Esophagus muscularis mucosa (tissue), 4 donors: ENCODE measurements at regions not wholly inside any gene's neighbourhood (a gene's known extent, or its start where the extent isn't known, plus 50 kb on each side); places are given as distances from the start of the nearest gene placed in this dataset.

Experiments used
- DNase-seq: peaks from one replicate; pipeline ENCODE4 v3.0.0-alpha.2; 2017; ENCODE audit errors: extremely low spot score
- H3K27ac ChIP-seq, 4 donors: fragments of 200-600 bp; sonication (generic); replicated peaks in 1 of 4; 1 replicate in 3 of 4; 2 replicates in 1 of 4; pipeline ENCODE4 v1.5.1; 2016 to 2019; ENCODE audit warnings: mild to moderate bottlenecking in 1 of 4
- H3K27me3 ChIP-seq, 4 donors: fragments of 200-600 bp; sonication (generic); one replicate each; pipeline versions ENCODE4 v1.5.1 to v1.6.0; 2016 to 2019
- H3K36me3 ChIP-seq, 4 donors: fragments of 200-600 bp; sonication (generic); one replicate each; pipeline ENCODE4 v1.5.1; 2016 to 2019
- H3K4me1 ChIP-seq, 4 donors: fragments of 200-600 bp; sonication (generic); one replicate each; pipeline ENCODE4 v1.5.1; 2016 to 2019
- H3K4me3 ChIP-seq, 4 donors: fragments of 200-600 bp; sonication (generic); 1 replicate in 2 of 4; 2 replicates in 2 of 4; pipeline ENCODE4 v1.5.1; 2016 to 2019; ENCODE audit warnings: mild to moderate bottlenecking in 4 of 4, moderate library complexity in 1 of 4
- H3K9me3 ChIP-seq, 4 donors: fragments of 200-600 bp; sonication (generic); 1 replicate in 3 of 4; 2 replicates in 1 of 4; pipeline ENCODE4 v1.5.1; 2016 to 2019
- CTCF ChIP-seq, 3 experiments: fragments of 200-600 bp in 2 of 3; fragments of 450-650 bp in 1 of 3; sonication (generic) in 2 of 3; IDR thresholded peaks; one replicate each; pipeline ENCODE4 v1.5.1; 2017 to 2019; ENCODE audit warnings: antibody characterized with exemption in 3 of 3, mild to moderate bottlenecking in 2 of 3, moderate library complexity in 1 of 3
- EP300 ChIP-seq: sonication (generic); formaldehyde crosslinking; IDR thresholded peaks from one replicate; pipeline ENCODE4 v1.6.1; 2017; ENCODE audit warnings: antibody characterized with exemption
- POLR2A ChIP-seq: fragments of 450-650 bp; IDR thresholded peaks from one replicate; pipeline ENCODE4 v1.6.1; 2017; ENCODE audit warnings: antibody characterized with exemption, moderate library complexity, mild to moderate bottlenecking, low read depth
- POLR2AphosphoS5 ChIP-seq, 2 donors: sonication (generic); formaldehyde crosslinking; IDR thresholded peaks; one replicate each; pipeline ENCODE4 v1.6.1; 2017; ENCODE audit warnings: antibody characterized with exemption in 2 of 2
- WGBS: methylation state at CpG from one replicate; pipeline ENCODE4 v1.1.5; 2018; 5-methylcytosine and 5-hydroxymethylcytosine counted together
- intact Hi-C: fragments of 100-400 bp; cut with DNase I; formaldehyde crosslinking; loops from one replicate; pipeline ENCODE4 v1.15.1; 2023

GRCh38 chr18:29523371-29523770 is 1346.4 kb upstream of the CDH2 start:
- no peak for DNase-seq
- 85% methylated on average over 3 of the region's 3 CpGs for WGBS
- Histone ChIP-seq H3K9me3 (no peaks in the 10 kb centered on the region), H3K4me3 (no peak overlapping the region), H3K27me3 (no peaks in the 10 kb centered on the region), H3K36me3 (no peaks in the 10 kb centered on the region), H3K27ac (no peak overlapping the region), H3K4me1 (no peaks in the 10 kb centered on the region)
- intact Hi-C loops: no loop called here
- TF ChIP-seq POLR2A: no peak
- TF ChIP-seq EP300: no peak
- no peak for TF ChIP-seq POLR2AphosphoS5 (IDR thresholded peaks at IDR 0.05)

- no peaks in the 10 kb centered on the region for H3K9me3 ChIP-seq
- no peaks in the 10 kb centered on the region for H3K36me3 ChIP-seq
- H3K4me1 ChIP-seq: no peaks in the 10 kb centered on the region
- 79% methylated on average over 3 of the region's 3 CpGs for WGBS
- DNase-seq: no peak
- H3K4me3 ChIP-seq: no peak overlapping the region
- intact Hi-C loops: no loop called here
- H3K27me3 ChIP-seq: no peaks in the 10 kb centered on the region
- no peak overlapping the region for H3K27ac ChIP-seq
- TF ChIP-seq CTCF (IDR thresholded peaks at IDR 0.05): no peak
- TF ChIP-seq EP300: no peak
- TF ChIP-seq POLR2AphosphoS5 (IDR thresholded peaks at IDR 0.05): no peak
- no peak for TF ChIP-seq POLR2A
Measured at GRCh38 chr18:29512761-29513160, 1335.8 kb upstream of the CDH2 start.

- no peak overlapping the region for H3K27ac ChIP-seq
- no peak for TF ChIP-seq EP300
- no peak for TF ChIP-seq POLR2AphosphoS5 (IDR thresholded peaks at IDR 0.05)
- no peak for TF ChIP-seq CTCF (IDR thresholded peaks at IDR 0.05)
- no peak for TF ChIP-seq POLR2A
- H3K36me3 ChIP-seq: no peaks in the 10 kb centered on the region
- intact Hi-C loops: no loop called here
- H3K9me3 ChIP-seq: no peaks in the 10 kb centered on the region
- no peak overlapping the region for H3K4me3 ChIP-seq
- H3K4me1 ChIP-seq: no peaks in the 10 kb centered on the region
- H3K27me3 ChIP-seq: no peaks in the 10 kb centered on the region
- no peak for DNase-seq
Measured at GRCh38 chr18:29512203-29512602, 1335.3 kb upstream of the CDH2 start.

GRCh38 chr18:29501952-29502351 is 1325.0 kb upstream of the CDH2 start:
- WGBS: 79% methylated on average over 3 of the region's 3 CpGs
- Histone ChIP-seq H3K4me1 (no peaks in the 10 kb centered on the region), H3K27me3 (no peaks in the 10 kb centered on the region), H3K27ac (no peak overlapping the region), H3K36me3 (no peaks in the 10 kb centered on the region), H3K4me3 (no peak overlapping the region), H3K9me3 (no peaks in the 10 kb centered on the region)
- no peak for DNase-seq
- TF ChIP-seq CTCF (IDR thresholded peaks at IDR 0.05) (no peak), EP300 (no peak), POLR2A (no peak), POLR2AphosphoS5 (IDR thresholded peaks at IDR 0.05) (no peak)
- intact Hi-C loops: no loop called here

- 81% methylated on average over 2 of the region's 2 CpGs for WGBS
- no peaks in the 10 kb centered on the region for H3K4me1 ChIP-seq
- H3K36me3 ChIP-seq: no peaks in the 10 kb centered on the region
- no peak overlapping the region for H3K4me3 ChIP-seq
- H3K27me3 ChIP-seq: no peaks in the 10 kb centered on the region
- intact Hi-C loops: no loop called here
- no peak overlapping the region for H3K27ac ChIP-seq
- TF ChIP-seq CTCF (IDR thresholded peaks at IDR 0.05) (no peak), EP300 (no peak), POLR2AphosphoS5 (IDR thresholded peaks at IDR 0.05) (no peak), POLR2A (no peak)
- H3K9me3 ChIP-seq: no peaks in the 10 kb centered on the region
- no peak for DNase-seq
Measured at GRCh38 chr18:29496152-29496680, 1319.3 kb upstream of the CDH2 start.
